22Rv1 (cell line): ENCODE measurements at regions not wholly inside any gene's neighbourhood (a gene's known extent, or its start where the extent isn't known, plus 50 kb on each side); places are given as distances from the start of the nearest gene placed in this dataset.

Experiments used
- ZFX ChIP-seq: fragments of 450-650 bp; IDR thresholded peaks from 2 replicates; pipeline ENCODE4 v1.6.1; 2017; ENCODE audit warnings: antibody characterized with exemption, borderline replicate concordance
- TF ChIP-seq, protein P1 (sequence below): fragments of 450-650 bp; IDR thresholded peaks from 2 replicates; pipeline ENCODE4 v1.5.1; 2017; ENCODE audit warnings: mild to moderate bottlenecking

DNA sequence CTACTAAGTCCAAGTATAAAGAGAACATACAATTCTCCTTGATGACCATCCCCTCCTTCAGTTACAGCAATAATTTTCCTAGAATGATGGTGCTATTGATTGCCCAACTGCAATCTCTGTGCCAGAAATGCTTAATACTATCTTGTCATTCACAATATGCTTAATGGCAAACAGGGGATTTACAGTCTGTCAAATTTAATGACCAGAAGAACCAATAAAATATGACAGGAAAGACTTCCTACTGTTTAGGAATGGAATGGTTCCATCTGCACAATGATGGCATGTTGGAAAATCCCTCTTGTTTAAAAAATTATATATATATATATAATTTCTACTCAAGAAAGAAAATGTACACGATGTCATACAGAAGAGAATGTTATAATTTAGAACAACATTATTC, 623.2 kb downstream of the CCER1 start:
- TF ChIP-seq, protein P1, sequence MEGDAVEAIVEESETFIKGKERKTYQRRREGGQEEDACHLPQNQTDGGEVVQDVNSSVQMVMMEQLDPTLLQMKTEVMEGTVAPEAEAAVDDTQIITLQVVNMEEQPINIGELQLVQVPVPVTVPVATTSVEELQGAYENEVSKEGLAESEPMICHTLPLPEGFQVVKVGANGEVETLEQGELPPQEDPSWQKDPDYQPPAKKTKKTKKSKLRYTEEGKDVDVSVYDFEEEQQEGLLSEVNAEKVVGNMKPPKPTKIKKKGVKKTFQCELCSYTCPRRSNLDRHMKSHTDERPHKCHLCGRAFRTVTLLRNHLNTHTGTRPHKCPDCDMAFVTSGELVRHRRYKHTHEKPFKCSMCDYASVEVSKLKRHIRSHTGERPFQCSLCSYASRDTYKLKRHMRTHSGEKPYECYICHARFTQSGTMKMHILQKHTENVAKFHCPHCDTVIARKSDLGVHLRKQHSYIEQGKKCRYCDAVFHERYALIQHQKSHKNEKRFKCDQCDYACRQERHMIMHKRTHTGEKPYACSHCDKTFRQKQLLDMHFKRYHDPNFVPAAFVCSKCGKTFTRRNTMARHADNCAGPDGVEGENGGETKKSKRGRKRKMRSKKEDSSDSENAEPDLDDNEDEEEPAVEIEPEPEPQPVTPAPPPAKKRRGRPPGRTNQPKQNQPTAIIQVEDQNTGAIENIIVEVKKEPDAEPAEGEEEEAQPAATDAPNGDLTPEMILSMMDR = no peak
- TF ChIP-seq ZFX = no peak
